Endodermal cell (in vitro differentiated cells): ENCODE measurements at regions not wholly inside any gene's neighbourhood (a gene's known extent, or its start where the extent isn't known, plus 50 kb on each side); places are given as distances from the start of the nearest gene placed in this dataset.

ENCODE experiments used
- DNase-seq: peaks from one replicate; pipeline ENCODE4 v3.0.0-alpha.2; 2017
- H3K27ac ChIP-seq: 2 replicates; pipeline ENCODE4 v1.5.1; 2013; ENCODE audit warnings: mild to moderate bottlenecking, low read depth, low read length, moderate library complexity
- H3K27me3 ChIP-seq: 2 replicates; pipeline ENCODE4 v1.6.1; 2013; ENCODE audit warnings: mild to moderate bottlenecking, low read length, moderate library complexity; ENCODE audit not compliant: insufficient read depth, control insufficient read depth, poor library complexity, severe bottlenecking
- H3K36me3 ChIP-seq: 2 replicates; pipeline ENCODE4 v1.7.0; 2013; ENCODE audit warnings: mild to moderate bottlenecking, low read length, moderate library complexity; ENCODE audit not compliant: control insufficient read depth, insufficient read depth
- H3K4me1 ChIP-seq: one replicate; pipeline ENCODE4 v1.7.0; 2013; ENCODE audit warnings: low read length; ENCODE audit not compliant: control insufficient read depth, insufficient read depth
- H3K4me3 ChIP-seq: 2 replicates; pipeline ENCODE4 v1.5.1; 2013; ENCODE audit warnings: mild to moderate bottlenecking, low read length, moderate library complexity
- H3K9ac ChIP-seq: 2 replicates; pipeline ENCODE4 v1.6.1; 2013; ENCODE audit warnings: mild to moderate bottlenecking, low read length, moderate library complexity; ENCODE audit not compliant: poor library complexity, severe bottlenecking; ENCODE audit errors: extremely low read depth
- H3K9me3 ChIP-seq: 2 replicates; pipeline ENCODE4 v1.6.1; 2013; ENCODE audit warnings: mild to moderate bottlenecking, low read length, moderate library complexity; ENCODE audit not compliant: control insufficient read depth
- H3K27ac Mint-ChIP-seq: 2 replicates; pipeline ENCODE4 v1.8.0; 2020; ENCODE audit warnings: mixed read lengths
- H3K27me3 Mint-ChIP-seq: 2 replicates; pipeline ENCODE4 v1.8.0; 2021; ENCODE audit warnings: mild to moderate bottlenecking, mixed read lengths; ENCODE audit not compliant: insufficient read depth
- H3K36me3 Mint-ChIP-seq: 2 replicates; pipeline ENCODE4 v1.8.0; 2020; ENCODE audit warnings: low read depth, mixed read lengths
- H3K4me1 Mint-ChIP-seq: 2 replicates; pipeline ENCODE4 v1.8.0; 2020; ENCODE audit warnings: mixed read lengths
- H3K4me3 Mint-ChIP-seq: 2 replicates; pipeline ENCODE4 v1.8.0; 2020; ENCODE audit warnings: mild to moderate bottlenecking, moderate library complexity, mixed read lengths
- H3K9me3 Mint-ChIP-seq: 2 replicates; pipeline ENCODE4 v1.8.0; 2020; ENCODE audit warnings: mild to moderate bottlenecking, mixed read lengths
- CTCF ChIP-seq: fragments of 200-600 bp; sonication (generic); conservative IDR thresholded peaks from 2 replicates; pipeline ENCODE4 v1.5.0; 2021; ENCODE audit warnings: antibody characterized with exemption, mild to moderate bottlenecking
- WGBS, 2 experiments: methylation state at CpG; one replicate each; pipeline versions ENCODE4 v1.1.5 to v1.1.7; 2013; ENCODE audit warnings: missing lambda C conversion rate in 2 of 2, mixed read lengths in 1 of 2; ENCODE audit not compliant: insufficient coverage in 1 of 2, insufficient read length in 1 of 2; 5-methylcytosine and 5-hydroxymethylcytosine counted together

- Mint-ChIP-seq H3K4me3 (no peak overlapping the region), H3K36me3 (no peaks in the 10 kb centered on the region), H3K4me1 (no peaks in the 10 kb centered on the region), H3K27me3 (peaks cover 3% of the 10 kb centered on the region), H3K9me3 (no peaks in the 10 kb centered on the region), H3K27ac (no peak overlapping the region)
- TF ChIP-seq CTCF = no peak
- WGBS, 2 experiments = 94 to 100% methylated on average over 2 to 7 of the region's 7 CpGs
- H3K36me3 ChIP-seq = no peaks in the 10 kb centered on the region
- no peak overlapping the region for H3K4me3 ChIP-seq
- H3K4me1 ChIP-seq = no peaks in the 10 kb centered on the region
- no peaks in the 10 kb centered on the region for H3K27me3 ChIP-seq
- DNase-seq = no peak
- H3K9ac ChIP-seq = no peak overlapping the region
- no peak overlapping the region for H3K27ac ChIP-seq
- H3K9me3 ChIP-seq = no peaks in the 10 kb centered on the region
Observed at GRCh38 chr21:35547946-35548774, 499.1 kb upstream of the RUNX1 start.

- TF ChIP-seq CTCF = no peak
- H3K4me1 Mint-ChIP-seq = peaks cover 11% of the 10 kb centered on the region
- H3K4me3 Mint-ChIP-seq = no peak overlapping the region
- Histone ChIP-seq H3K4me1 (no peaks in the 10 kb centered on the region), H3K27me3 (no peaks in the 10 kb centered on the region), H3K36me3 (no peaks in the 10 kb centered on the region), H3K27ac (no peak overlapping the region), H3K4me3 (no peak overlapping the region), H3K9ac (no peak overlapping the region), H3K9me3 (no peaks in the 10 kb centered on the region)
- no peaks in the 10 kb centered on the region for H3K36me3 Mint-ChIP-seq
- H3K9me3 Mint-ChIP-seq = no peaks in the 10 kb centered on the region
- H3K27me3 Mint-ChIP-seq = peaks cover 4% of the 10 kb centered on the region
- 91 to 100% methylated on average over 3 to 5 of the region's 5 CpGs for WGBS, 2 experiments
- DNase-seq = no peak
- H3K27ac Mint-ChIP-seq = no peak overlapping the region
Observed at GRCh38 chr21:35543746-35544145, 494.6 kb upstream of the RUNX1 start.

GRCh38 chr21:35540950-35541638, 492.0 kb upstream of the RUNX1 start:
- no peak for DNase-seq
- H3K27ac ChIP-seq = no peak overlapping the region
- TF ChIP-seq CTCF = no peak
- peaks cover under 1% of the 10 kb centered on the region for H3K9me3 Mint-ChIP-seq
- no peak overlapping the region for H3K4me3 ChIP-seq
- H3K9ac ChIP-seq = no peak overlapping the region
- no peaks in the 10 kb centered on the region for H3K27me3 ChIP-seq
- no peaks in the 10 kb centered on the region for H3K36me3 ChIP-seq
- no peaks in the 10 kb centered on the region for H3K36me3 Mint-ChIP-seq
- no peaks in the 10 kb centered on the region for H3K4me1 ChIP-seq
- whole genome bisulfite sequencing, 2 experiments = 91 to 94% methylated on average over 4 of the region's 4 CpGs
- H3K4me3 Mint-ChIP-seq = no peak overlapping the region
- no peaks in the 10 kb centered on the region for H3K9me3 ChIP-seq
- H3K27me3 Mint-ChIP-seq = peaks cover 2% of the 10 kb centered on the region
- H3K27ac Mint-ChIP-seq = no peak overlapping the region
- H3K4me1 Mint-ChIP-seq = peaks cover 11% of the 10 kb centered on the region
